GM18502 (cell line): ENCODE measurements at regions not wholly inside any gene's neighbourhood (a gene's known extent, or its start where the extent isn't known, plus 50 kb on each side); places are given as distances from the start of the nearest gene placed in this dataset.

Experiments used
- ATAC-seq: cut with Tn5 transposase; IDR thresholded peaks from one replicate; pipeline ENCODE4 v1.9.1; 2021; ENCODE audit warnings: mild to moderate bottlenecking; ENCODE audit not compliant: unreplicated experiment, poor library complexity

- ATAC-seq, result no peak
Observed at GRCh38 chr11:116644201-116644940, 128.4 kb downstream of the BUD13 start.

GRCh38 chr11:116643521-116643920 lies 129.3 kb downstream of the BUD13 start:
- no peak for ATAC-seq

- no peak for ATAC-seq
Observed at GRCh38 chr11:116642902-116643301, 129.9 kb downstream of the BUD13 start.

- ATAC-seq, result no peak
Observed at GRCh38 chr11:116642481-116642880, 130.3 kb downstream of the BUD13 start.

- no peak for ATAC-seq
Observed at GRCh38 chr11:116641561-116642045, 131.2 kb downstream of the BUD13 start.

GRCh38 chr11:116640641-116641402 lies 132.0 kb downstream of the BUD13 start:
- no peak for ATAC-seq

- ATAC-seq, result no peak
Observed at GRCh38 chr11:116638463-116638862, 134.3 kb downstream of the BUD13 start.

GRCh38 chr11:116637766-116638165 lies 135.0 kb downstream of the BUD13 start:
- ATAC-seq, result no peak

GRCh38 chr11:116636341-116636929 lies 136.4 kb downstream of the BUD13 start:
- no peak for ATAC-seq

- no peak for ATAC-seq
Observed at GRCh38 chr11:116631201-116631600, 141.6 kb downstream of the BUD13 start.

GRCh38 chr11:116618461-116618860 lies 154.3 kb downstream of the BUD13 start:
- no peak for ATAC-seq

GRCh38 chr11:116615211-116615865 lies 157.4 kb downstream of the BUD13 start:
- ATAC-seq, result no peak

GRCh38 chr11:116614306-116615210 lies 158.2 kb downstream of the BUD13 start:
- no peak for ATAC-seq

GRCh38 chr11:116613206-116613875 lies 159.4 kb downstream of the BUD13 start:
- ATAC-seq, result no peak

- no peak for ATAC-seq
Observed at GRCh38 chr11:116611998-116612620, 160.7 kb downstream of the BUD13 start.

- no peak for ATAC-seq
Observed at GRCh38 chr11:116610190-116610589, 162.6 kb downstream of the BUD13 start.

GRCh38 chr11:116607027-116607426 lies 165.8 kb downstream of the BUD13 start:
- ATAC-seq, result no peak

- no peak for ATAC-seq
Observed at GRCh38 chr11:116605543-116606459, 167.0 kb downstream of the BUD13 start.
